Cardiac muscle cell (in vitro differentiated cells and primary cell): ENCODE measurements at regions not wholly inside any gene's neighbourhood (a gene's known extent, or its start where the extent isn't known, plus 50 kb on each side); places are given as distances from the start of the nearest gene placed in this dataset.

Experiments used
- DNase-seq, 2 donors: peaks; one replicate each; pipeline versions ENCODE4 v3.0.0 to v3.0.0-alpha.2; 2010 to 2017; ENCODE audit warnings: low read depth in 1 of 2, low spot score in 1 of 2
- H3K27ac ChIP-seq: fragments of 200-600 bp; sonication (generic); 2 replicates; pipeline ENCODE4 v1.5.1; 2016
- H3K27me3 ChIP-seq: fragments of 200-600 bp; sonication (generic); 2 replicates; pipeline ENCODE4 v1.6.0; 2016; ENCODE audit warnings: control low read depth
- H3K36me3 ChIP-seq: fragments of 200-600 bp; sonication (generic); 2 replicates; pipeline ENCODE4 v1.5.1; 2016; ENCODE audit warnings: control low read depth
- H3K4me1 ChIP-seq: fragments of 200-600 bp; sonication (generic); 2 replicates; pipeline ENCODE4 v1.8.1; 2017; ENCODE audit warnings: low read depth, mild to moderate bottlenecking, mixed run types
- H3K4me3 ChIP-seq: fragments of 200-600 bp; sonication (generic); 2 replicates; pipeline ENCODE4 v1.5.1; 2016; ENCODE audit warnings: mild to moderate bottlenecking
- H3K9me3 ChIP-seq: fragments of 200-600 bp; sonication (generic); 2 replicates; pipeline ENCODE4 v1.5.1; 2017; ENCODE audit warnings: low read depth, mild to moderate bottlenecking, control low read depth
- CTCF ChIP-seq: IDR thresholded peaks from 2 replicates; pipeline ENCODE4 v1.5.1; 2012; ENCODE audit warnings: low read depth, mild to moderate bottlenecking, low read length

DNA sequence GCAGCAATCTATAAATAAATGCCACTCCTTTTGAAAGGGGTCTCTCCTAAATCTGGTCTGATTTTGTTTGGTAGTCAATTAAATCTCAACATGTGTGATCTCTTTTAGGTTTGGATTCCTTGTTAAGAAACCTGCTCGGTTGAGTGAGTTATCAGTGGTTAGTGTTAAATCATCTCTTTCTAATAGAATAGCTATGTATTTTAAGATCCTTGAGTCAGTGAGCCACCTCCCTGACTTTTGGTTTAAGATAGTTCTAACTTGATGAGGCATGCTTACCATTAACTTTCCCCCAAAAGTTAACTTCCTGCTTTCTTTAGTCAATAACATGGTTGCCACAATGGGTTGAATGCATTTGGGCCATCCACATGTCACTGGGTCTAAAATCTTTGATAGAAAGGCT, 93.1 kb upstream of the OLFM3 start:
- H3K4me1 ChIP-seq: no peaks in the 10 kb centered on the region
- no peaks in the 10 kb centered on the region for H3K9me3 ChIP-seq
- no peak for TF ChIP-seq CTCF
- H3K36me3 ChIP-seq: no peaks in the 10 kb centered on the region
- H3K27ac ChIP-seq: no peak overlapping the region
- no peak for DNase-seq
- no peak overlapping the region for H3K4me3 ChIP-seq
- no peaks in the 10 kb centered on the region for H3K27me3 ChIP-seq

GRCh38 chr1:102085896-102086295, 89.2 kb upstream of the OLFM3 start:
- Histone ChIP-seq H3K9me3 (no peaks in the 10 kb centered on the region), H3K27me3 (no peaks in the 10 kb centered on the region), H3K4me1 (no peaks in the 10 kb centered on the region), H3K36me3 (no peaks in the 10 kb centered on the region), H3K4me3 (no peak overlapping the region), H3K27ac (no peak overlapping the region)
- no peak for DNase-seq
- TF ChIP-seq CTCF: no peak

- DNase-seq: no peak
- Histone ChIP-seq H3K27ac (no peak overlapping the region), H3K36me3 (no peaks in the 10 kb centered on the region), H3K4me3 (no peak overlapping the region), H3K4me1 (no peaks in the 10 kb centered on the region), H3K27me3 (no peaks in the 10 kb centered on the region), H3K9me3 (no peaks in the 10 kb centered on the region)
- TF ChIP-seq CTCF: no peak
Observed at GRCh38 chr1:102084771-102085535, 88.2 kb upstream of the OLFM3 start.

- no peak for TF ChIP-seq CTCF
- DNase-seq: no peak
- H3K27me3 ChIP-seq: no peaks in the 10 kb centered on the region
- no peaks in the 10 kb centered on the region for H3K9me3 ChIP-seq
- no peaks in the 10 kb centered on the region for H3K36me3 ChIP-seq
- no peaks in the 10 kb centered on the region for H3K4me1 ChIP-seq
- no peak overlapping the region for H3K27ac ChIP-seq
- no peak overlapping the region for H3K4me3 ChIP-seq
Observed at GRCh38 chr1:102083192-102083591, 86.5 kb upstream of the OLFM3 start.

- no peak overlapping the region for H3K27ac ChIP-seq
- no peak for TF ChIP-seq CTCF
Observed at GRCh38 chr1:102074874-102075273, 78.1 kb upstream of the OLFM3 start.

More at GRCh38 chr1:102074874-102075273, 78.1 kb upstream of the OLFM3 start:
- Histone ChIP-seq H3K36me3 (no peaks in the 10 kb centered on the region), H3K27me3 (no peaks in the 10 kb centered on the region), H3K4me1 (no peaks in the 10 kb centered on the region), H3K9me3 (no peaks in the 10 kb centered on the region), H3K4me3 (no peak overlapping the region)
- no peak for DNase-seq
